IMR-90 (cell line): ENCODE measurements at regions not wholly inside any gene's neighbourhood (a gene's known extent, or its start where the extent isn't known, plus 50 kb on each side); places are given as distances from the start of the nearest gene placed in this dataset.

Experiments
- BHLHE40 ChIP-seq: fragments of 150-350 bp; IDR thresholded peaks from 2 replicates; pipeline ENCODE4 v1.6.1; 2016; ENCODE audit warnings: mild to moderate bottlenecking, low read depth, low read length
- CEBPB ChIP-seq: IDR thresholded peaks from 2 replicates; pipeline ENCODE4 v1.6.1; 2012; ENCODE audit warnings: low read depth, low read length, improper control_type of control experiment
- TF ChIP-seq, protein P1 (sequence below): conservative IDR thresholded peaks from 2 replicates; pipeline ENCODE4 v1.5.1; 2012; ENCODE audit warnings: mild to moderate bottlenecking, low read depth, low read length, improper control_type of control experiment
- TF ChIP-seq, protein P2 (sequence below): fragments of 150-350 bp; IDR thresholded peaks from 2 replicates; pipeline ENCODE4 v1.6.1; 2017; ENCODE audit warnings: mild to moderate bottlenecking, antibody characterized with exemption, low read length, low read depth
- TF ChIP-seq, protein P3 (sequence below): fragments of 150-350 bp; IDR thresholded peaks from 2 replicates; pipeline ENCODE4 v1.6.1; 2016; ENCODE audit warnings: low read depth, mild to moderate bottlenecking, low read length, moderate library complexity, borderline replicate concordance

DNA sequence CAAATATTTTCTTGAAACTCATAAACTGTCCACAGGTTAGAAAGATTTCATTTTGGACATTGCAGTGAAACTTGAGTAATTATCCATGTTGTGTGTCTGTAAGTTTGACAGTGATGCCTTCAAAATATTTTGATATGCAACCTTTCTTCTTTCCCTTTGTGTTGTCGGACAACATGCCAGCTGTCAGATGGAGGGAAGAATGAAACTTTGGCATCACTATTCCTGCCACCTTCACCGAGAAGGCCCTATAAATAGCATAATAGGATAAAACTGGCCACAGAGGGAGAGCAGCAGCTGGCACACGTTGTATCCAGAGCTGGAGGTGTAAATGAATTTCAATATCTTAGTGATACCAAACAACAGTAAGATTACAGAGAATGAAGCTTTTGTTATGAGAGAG lies 436.7 kb upstream of the CFAP20DC start:
- TF ChIP-seq, protein P1, sequence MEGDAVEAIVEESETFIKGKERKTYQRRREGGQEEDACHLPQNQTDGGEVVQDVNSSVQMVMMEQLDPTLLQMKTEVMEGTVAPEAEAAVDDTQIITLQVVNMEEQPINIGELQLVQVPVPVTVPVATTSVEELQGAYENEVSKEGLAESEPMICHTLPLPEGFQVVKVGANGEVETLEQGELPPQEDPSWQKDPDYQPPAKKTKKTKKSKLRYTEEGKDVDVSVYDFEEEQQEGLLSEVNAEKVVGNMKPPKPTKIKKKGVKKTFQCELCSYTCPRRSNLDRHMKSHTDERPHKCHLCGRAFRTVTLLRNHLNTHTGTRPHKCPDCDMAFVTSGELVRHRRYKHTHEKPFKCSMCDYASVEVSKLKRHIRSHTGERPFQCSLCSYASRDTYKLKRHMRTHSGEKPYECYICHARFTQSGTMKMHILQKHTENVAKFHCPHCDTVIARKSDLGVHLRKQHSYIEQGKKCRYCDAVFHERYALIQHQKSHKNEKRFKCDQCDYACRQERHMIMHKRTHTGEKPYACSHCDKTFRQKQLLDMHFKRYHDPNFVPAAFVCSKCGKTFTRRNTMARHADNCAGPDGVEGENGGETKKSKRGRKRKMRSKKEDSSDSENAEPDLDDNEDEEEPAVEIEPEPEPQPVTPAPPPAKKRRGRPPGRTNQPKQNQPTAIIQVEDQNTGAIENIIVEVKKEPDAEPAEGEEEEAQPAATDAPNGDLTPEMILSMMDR: no peak
- TF ChIP-seq, protein P2, sequence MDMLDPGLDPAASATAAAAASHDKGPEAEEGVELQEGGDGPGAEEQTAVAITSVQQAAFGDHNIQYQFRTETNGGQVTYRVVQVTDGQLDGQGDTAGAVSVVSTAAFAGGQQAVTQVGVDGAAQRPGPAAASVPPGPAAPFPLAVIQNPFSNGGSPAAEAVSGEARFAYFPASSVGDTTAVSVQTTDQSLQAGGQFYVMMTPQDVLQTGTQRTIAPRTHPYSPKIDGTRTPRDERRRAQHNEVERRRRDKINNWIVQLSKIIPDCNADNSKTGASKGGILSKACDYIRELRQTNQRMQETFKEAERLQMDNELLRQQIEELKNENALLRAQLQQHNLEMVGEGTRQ: no peak
- TF ChIP-seq CEBPB: no peak
- no peak for TF ChIP-seq BHLHE40
- TF ChIP-seq, protein P3, sequence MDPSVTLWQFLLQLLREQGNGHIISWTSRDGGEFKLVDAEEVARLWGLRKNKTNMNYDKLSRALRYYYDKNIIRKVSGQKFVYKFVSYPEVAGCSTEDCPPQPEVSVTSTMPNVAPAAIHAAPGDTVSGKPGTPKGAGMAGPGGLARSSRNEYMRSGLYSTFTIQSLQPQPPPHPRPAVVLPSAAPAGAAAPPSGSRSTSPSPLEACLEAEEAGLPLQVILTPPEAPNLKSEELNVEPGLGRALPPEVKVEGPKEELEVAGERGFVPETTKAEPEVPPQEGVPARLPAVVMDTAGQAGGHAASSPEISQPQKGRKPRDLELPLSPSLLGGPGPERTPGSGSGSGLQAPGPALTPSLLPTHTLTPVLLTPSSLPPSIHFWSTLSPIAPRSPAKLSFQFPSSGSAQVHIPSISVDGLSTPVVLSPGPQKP: no peak
